T-helper 1 cell treated with Interleukin-12 subunit alpha and Interleukin-12 subunit beta and Interleukin-4 antibody, amounts not matched to agents 30 ng/mL and 1 ng/mL, for 36 hours (primary cell): ENCODE measurements at regions not wholly inside any gene's neighbourhood (a gene's known extent, or its start where the extent isn't known, plus 50 kb on each side); places are given as distances from the start of the nearest gene placed in this dataset.
"Not testable (repeated sequence)": the region's sequence is repeated elsewhere in the genome, so short reads cannot be mapped to it uniquely, and the experiment has no call there.

ENCODE experiments used
- intact Hi-C: fragments of 100-400 bp; cut with micrococcal nuclease; formaldehyde crosslinking; loops from one replicate; pipeline ENCODE4 v1.15.1; 2024

DNA sequence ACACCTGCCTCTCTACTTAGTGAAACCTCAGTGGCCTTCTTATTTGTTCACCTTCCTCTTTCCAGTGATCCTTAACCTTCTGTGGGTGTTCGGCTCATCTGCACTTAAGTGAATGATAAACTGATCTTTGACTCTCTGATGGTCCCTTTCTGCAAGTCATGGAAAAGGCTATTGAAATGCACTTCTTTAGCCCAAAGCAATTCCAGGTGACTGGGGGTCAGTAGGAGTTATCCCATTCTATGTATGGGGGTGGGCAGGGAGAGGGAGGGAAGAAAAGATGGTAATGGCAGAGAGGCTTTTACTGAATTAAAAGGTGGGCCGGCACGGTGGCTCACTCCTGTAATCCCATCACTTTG lies 170.8 kb downstream of the RGS9 start:
- intact Hi-C loops, result no loop called here

DNA sequence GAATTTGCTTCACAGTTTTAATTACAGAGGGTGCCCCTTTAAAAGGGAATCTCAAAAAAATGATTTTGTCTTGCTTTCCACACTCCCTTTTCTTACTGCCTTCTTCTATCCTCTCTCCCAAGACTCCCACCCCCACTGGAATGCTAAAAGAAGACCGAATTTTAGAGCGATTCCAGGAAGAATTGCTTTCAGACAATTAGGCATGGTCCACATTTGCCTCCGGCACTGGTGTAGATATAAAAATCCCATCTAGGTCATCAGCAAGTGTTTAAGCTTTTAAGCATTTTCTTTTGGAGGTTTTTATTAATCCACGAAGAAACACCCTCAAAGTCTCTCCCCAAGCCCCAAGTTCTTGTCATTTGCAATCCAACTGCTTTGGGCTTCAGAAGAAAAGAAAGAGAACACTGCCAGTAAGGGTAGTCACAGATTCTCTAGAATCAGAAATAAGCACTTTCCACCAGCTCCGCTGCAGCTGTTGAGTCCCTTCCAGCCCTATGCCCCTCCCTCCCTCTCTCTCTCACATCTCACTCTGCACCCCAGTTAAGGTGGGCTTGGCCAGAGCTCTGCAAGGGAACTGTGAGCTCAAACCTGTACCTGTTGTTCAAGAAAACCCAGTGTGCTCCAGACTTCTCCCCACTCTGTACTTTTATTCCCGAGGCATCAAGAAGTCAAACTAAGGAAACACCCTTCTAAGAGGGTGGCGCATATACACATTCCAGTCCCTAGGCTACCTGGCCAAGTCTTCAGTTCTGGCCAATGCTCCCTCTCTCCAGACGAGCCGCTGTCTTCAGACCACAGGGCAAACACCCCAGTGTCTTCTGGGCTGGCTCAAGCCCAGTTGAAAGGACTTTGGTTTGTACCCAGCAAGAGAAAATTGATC lies 170.2 kb downstream of the RGS9 start:
- intact Hi-C loops, result no loop called here

DNA sequence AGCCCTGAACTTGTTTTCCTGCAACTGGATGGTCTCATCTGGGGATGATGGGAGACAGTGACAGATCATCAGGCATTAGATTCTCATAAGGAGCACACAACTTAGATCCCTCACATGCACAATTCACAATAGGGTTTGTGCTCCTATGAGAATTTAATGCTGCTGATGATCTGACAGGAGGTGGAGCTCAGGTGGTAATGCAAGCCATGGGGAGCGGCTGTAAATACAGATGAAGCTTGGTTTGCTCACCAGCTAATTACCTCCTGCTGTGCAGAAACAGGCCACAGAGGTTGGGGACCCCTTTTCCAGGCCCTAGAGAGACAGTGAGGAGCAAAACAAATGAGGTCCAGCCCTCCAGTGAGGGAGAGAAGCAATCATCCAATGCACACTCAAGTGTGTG lies 168.6 kb downstream of the RGS9 start:
- intact Hi-C loops, result no loop called here

DNA sequence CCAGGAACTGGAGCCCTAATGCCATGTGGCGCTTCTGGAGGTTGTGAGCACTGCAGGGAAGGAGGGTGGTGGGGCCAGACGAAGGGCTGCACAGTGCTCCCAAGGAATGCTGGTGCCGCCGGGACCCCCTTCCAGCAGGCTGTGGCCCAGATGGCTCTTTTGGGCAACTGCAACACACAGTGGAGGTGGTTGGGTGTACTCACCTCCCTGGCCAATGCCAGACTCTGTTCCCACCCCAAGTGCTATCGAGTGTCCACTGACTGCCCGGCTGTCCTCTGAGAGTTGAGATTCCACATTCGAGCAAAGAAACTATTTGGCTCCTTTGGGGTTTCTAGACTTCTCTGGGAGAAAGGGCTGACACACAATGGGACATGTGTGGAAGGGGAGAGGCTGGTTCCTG lies 167.9 kb downstream of the RGS9 start:
- intact Hi-C loops, result no loop called here

DNA sequence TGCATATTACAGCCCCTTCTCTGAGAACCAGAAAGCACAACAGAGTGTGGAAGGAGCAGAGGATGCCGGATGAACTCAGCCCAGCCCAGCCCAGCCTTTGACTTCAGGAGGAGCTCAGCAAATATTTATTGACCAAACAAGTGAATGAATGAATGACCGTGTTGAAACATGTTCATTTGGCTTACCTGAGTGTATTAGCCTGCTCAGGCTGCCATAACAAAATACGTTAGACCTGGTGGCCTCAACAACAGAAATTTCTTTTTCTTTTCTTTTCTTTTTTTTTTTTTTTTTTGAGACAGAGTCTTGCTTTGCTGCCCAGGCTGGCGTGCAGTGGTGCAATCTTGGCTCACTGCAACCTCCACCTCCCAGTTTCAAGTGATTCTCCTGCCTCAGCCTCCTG lies 164.7 kb downstream of the RGS9 start:
- intact Hi-C loops, result not testable (repeated sequence)

DNA sequence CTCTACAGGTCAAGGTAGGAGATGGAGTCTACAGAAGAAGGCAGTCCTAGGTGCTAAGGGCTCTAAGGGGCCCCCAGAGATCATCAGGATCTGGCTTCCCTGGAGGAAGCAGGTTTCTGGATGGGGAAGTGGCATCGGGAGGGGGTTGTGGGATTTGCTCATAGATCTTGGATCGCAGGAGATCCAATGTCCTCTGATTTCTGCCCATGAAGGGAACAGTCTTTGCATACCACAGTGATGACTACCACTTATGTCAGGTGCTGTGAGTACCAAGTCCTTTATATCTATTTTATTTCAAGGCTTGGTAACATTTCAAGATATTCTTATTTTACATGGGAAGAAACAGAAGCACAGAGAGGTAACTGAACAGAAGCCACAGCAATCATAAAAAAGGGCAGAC lies 164.0 kb downstream of the RGS9 start:
- intact Hi-C loops, result no loop called here

DNA sequence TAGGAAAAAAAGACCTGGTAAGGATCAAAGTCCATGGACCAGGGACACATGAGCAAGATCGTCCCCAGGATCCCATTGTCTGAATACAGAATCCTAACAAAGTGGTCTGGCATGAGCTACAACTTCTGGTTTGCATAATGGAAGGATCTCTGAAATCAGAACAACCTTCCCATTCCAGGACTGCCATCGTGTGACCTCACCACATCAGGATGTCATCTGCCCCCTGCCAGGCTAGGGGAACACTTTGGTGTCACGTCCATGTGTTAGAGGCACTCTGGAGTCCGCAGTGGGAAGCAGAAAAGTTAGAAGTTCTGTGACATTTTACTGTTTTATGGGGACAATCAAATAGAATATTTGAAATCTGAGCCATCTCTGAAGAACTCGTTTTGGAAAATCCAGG lies 160.7 kb downstream of the RGS9 start:
- intact Hi-C loops, result no loop called here

DNA sequence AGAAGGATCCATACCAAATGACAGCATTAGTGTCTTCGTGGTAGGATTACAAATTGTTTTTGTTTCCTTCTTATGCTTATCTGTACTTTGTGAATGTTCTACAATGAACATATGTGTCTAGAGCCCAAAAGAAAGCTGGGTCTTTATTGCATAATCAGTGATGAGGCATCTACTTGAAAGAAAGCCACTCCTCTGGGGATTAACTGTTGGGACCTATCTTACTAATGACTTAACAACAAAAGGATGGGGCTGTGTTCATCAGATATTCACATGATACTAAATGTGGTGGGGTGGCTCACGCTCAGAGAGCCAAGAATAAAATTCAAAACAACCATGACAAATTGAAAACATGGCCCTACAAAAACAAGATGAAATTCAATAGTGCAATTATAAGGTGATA lies 160.2 kb downstream of the RGS9 start:
- intact Hi-C loops, result no loop called here

DNA sequence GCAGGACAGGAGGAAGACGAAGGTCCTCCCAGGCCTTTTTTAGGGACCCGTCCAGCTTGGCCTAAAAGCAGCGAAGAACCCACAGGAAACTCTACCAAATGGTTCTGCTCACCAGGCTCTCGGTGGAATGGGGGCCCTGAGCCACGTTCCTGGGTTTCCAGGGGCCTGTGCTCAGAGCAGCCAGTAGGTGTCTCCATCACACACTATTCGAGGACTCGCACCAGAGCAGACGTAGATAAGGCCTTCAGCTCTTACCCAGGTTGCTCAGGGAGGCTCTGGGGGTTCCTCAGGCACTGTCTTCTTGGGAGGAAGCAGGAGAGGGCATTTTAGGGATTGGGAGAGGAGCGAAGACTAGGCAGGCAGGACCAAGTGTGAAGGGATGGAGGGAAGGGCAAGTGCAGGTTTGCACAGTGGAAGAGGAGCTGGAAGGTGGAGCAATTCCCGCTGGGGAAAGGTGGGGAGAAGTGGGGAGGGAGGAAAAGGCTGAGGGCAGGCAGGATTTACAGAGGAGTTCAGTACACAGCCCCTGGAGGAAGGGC lies 157.1 kb downstream of the RGS9 start:
- intact Hi-C loops, result loop anchor here (1.0 kb wide), 5 partner anchors 63 to 871 kb away; no protein-coding TSS in a partner anchor

DNA sequence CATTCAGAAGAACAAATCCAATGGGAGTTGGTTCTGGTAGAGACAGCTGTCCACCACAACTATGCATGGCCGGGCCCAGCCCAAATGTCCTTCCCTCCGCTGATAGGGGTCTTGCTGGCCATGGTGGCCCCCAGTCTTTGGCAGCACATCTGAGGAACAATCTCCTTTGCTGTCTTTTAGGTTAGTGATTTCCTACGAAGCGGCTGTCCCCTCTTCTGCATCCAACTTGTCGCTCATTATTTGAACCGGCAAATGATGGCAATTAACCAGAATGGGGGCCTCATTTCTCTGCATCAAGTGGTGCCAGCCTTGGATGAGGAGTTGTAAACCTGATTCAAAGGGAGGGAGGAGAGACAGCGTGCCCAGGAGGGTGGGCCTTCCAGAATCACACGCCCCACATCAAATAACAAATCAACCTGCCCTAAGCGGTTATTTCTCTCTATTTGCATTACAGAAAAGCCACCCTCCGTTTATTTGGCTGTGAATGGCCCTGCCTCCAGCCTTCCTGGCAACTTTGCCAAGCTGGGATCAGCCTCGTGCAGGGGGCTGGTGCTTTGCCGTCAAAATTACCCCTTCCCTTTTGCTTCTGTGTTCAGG lies 156.5 kb downstream of the RGS9 start:
- intact Hi-C loops, result loop anchor here (1.0 kb wide), 5 partner anchors 62 to 872 kb away; no protein-coding TSS in a partner anchor

DNA sequence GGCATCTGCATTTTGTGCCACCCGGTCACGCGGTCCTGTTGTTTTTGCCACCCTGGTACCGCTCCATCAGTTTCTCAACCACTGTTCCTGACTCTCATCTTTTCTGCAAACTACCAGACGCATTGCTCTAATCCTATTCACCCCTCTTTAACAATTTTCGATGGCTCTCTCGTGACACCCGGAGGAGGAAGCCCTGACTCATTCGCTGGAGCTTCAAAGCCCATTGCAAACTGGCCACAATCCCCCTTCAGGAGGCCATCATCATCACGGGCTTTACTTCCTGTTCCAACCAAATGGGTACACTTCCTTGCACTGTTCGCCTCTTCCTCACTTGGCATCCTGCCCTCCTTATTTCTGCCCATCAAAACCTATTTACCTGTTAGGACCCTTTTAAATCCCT lies 155.3 kb downstream of the RGS9 start:
- intact Hi-C loops, result no loop called here

DNA sequence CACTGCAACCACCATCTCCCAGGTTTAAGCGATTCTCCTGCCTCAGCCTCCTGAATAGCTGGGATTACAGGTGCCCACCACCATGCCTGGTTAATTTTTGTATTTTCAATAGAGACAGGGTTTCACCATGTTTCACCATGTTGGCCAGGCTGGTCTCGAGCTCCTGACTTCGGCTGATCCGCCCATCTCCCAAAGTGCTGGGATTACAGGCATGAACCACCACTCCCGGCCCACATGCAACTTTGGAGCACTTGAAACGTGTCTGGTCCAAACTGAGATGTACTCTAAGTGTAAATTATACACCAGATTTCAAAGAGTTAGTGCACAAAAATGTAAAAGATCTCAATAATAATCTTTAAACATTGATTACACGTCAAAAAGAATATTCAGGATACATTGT lies 154.1 kb downstream of the RGS9 start:
- intact Hi-C loops, result not testable (repeated sequence)

DNA sequence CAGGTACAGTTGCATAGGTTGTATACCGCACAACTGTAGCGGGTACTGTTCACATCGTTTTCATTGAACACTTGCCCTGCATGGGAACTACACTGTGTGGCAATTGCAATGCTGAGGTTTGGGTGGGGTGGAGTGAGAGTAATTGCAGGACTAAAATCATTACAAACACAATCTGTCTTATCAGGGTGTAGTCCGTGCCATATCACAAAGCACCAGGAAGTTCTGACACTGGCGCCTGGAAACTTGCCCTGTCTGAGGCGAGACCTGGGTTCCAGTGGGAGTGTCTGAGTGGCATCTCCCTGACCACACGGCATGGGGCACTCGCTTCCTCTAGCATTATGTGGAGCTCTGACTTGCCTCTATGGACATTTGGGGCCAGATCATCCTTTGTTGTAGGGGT lies 153.4 kb downstream of the RGS9 start:
- intact Hi-C loops, result no loop called here

DNA sequence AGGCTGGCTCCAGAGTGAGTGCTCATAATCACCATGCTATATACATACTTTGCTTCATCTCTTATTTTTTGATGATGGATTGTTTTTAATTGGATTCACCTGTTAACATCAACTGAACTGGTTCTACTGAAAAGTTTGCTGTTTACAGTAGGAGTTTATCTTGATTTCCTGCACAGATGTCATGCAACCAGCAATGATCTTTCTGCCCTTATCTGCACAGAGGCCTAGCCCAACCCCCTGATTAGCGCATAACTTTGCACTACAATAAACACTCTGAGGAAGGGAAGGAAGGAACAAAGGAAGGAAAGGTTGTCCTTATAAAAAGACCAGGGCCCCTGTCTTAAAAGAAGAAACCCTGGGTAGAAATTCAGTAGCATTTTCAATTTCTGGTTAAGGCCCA lies 152.9 kb downstream of the RGS9 start:
- intact Hi-C loops, result no loop called here

DNA sequence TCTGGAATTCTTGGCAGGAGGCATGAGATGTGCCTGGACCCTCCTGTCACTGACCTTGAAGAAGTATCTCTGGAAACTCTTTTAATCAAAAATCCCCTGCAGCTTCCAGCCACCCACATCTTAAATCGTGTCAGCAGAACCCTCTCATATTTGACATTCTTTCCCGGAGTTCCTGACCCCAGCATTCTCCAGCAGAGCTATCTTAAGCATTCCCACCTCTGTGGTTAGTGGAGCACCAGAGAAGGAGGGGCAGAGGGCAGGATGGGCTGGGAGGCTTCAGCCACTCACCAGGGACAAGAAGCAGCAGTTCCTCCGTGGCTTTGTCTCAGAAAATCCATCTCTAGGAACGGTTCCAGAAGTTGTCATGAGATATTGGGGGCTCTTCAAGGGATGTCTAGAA lies 149.9 kb downstream of the RGS9 start:
- intact Hi-C loops, result no loop called here

DNA sequence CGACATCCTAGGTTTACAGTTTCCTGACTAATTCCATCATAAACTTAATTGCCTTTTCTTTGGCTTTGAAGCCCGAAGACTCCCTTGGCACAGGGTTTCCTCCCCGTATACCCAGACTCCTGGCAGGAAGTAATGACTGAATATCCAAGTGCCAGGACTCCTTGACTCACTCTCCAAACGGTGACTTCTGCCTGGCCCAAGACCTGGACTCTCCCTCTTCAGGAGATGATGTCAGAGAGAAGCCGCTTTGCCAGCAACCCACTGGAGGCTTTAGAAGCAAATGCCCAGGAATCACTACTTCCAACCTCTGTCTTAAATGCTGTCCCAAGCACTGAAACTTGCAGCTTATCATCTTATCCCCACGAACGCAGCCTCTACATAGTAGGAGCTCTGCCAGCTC lies 146.5 kb downstream of the RGS9 start:
- intact Hi-C loops, result no loop called here

DNA sequence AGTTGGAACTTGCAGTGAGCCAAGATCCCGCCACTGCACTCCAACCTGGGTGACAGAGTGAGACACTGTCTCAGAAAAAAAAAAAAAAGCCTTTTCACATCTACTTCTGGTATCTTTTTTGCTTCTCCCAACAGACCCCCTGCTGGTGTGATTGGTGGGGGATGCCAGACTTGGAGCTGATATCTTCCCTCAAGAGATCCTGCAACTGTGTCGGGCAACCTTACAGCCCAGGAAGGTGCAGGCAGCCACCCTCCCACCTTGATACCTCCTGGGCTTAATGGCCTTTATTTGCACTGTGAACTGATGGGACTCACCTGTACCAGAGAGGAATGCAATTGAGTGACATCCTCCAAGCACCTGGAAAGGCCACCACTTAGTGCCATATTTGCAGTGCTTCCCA lies 142.3 kb downstream of the RGS9 start:
- intact Hi-C loops, result no loop called here

DNA sequence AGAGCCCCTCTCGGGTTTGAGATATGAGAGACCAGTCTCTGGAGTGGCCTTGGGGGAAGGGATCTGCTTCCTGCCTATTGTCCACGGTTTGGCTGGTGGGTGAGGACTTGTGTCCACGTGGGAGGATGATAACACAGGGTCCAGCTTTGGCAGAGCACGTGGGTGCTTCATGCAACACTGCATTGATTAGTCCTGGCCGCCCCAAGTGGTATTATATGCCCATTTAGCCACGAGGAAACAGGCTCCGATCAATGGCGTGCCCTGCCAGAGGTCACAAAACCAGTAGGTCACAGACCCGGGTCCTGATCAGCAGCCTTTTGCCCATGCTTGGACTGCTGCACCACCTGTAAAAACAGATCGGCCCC lies 141.6 kb downstream of the RGS9 start:
- intact Hi-C loops, result loop anchor here (1.0 kb wide), 2 partner anchors 277 to 886 kb away; no protein-coding TSS in a partner anchor

DNA sequence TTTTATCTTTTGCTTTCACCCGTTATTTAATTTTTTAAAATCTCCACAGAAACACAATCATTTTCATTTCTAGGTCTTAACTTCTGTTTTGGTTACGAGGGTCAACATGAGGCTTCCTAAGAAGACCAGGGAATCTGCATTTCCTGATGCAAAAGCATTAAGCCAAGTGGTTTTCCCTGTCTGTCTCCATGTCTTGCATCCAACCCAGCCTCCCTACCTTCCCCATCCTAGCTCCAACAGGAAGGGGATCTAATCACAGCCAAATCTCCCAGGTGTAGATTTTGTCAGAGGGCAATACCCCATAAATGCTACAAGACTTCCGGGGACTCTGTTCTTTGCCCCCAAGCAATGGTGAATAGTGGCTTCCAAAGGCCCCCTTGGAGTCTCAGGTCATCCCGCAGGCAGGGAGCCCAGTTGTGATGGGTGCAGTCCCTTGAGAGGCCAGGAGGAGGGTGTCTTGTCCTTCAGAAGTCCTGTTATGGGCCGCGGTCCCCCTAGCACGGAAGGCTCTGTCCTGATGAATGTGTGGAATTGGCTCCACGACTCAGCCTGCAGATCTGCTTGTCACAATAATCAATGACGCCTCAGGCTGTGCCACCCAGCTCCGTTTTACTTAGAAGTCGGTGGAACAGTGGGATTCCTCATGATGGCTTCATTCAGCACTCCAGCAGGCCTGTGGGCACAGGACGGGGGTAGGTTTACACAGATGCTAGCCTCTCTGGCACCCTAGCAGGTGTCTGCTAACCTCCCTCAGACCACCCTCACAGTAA lies 141.1 kb downstream of the RGS9 start:
- intact Hi-C loops, result loop anchor here (1.0 kb wide), 2 partner anchors 278 to 887 kb away; no protein-coding TSS in a partner anchor

DNA sequence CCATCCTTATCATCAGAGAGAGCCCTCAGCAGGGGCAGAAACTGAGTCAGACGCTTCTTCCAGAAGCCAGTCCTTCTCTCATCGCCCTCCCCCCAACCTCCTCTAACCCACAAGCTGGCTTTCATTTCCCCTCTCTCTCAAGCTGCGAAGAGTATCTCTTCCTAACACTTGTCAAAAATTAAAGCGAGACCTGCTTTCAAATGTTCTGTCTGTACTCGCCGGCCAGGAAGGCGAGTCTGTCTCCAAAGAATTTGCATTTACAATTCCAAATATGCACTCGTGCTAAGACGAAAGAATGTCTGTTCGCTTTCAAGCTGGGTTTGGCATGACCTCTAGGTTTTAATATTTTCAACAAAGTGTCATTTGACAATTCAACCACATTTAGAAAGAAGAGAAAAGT lies 140.4 kb downstream of the RGS9 start:
- intact Hi-C loops, result no loop called here
